ENCODE measurements at regions not wholly inside any gene's neighbourhood (a gene's known extent, or its start where the extent isn't known, plus 50 kb on each side); places are given as distances from the start of the nearest gene placed in this dataset.

DNA sequence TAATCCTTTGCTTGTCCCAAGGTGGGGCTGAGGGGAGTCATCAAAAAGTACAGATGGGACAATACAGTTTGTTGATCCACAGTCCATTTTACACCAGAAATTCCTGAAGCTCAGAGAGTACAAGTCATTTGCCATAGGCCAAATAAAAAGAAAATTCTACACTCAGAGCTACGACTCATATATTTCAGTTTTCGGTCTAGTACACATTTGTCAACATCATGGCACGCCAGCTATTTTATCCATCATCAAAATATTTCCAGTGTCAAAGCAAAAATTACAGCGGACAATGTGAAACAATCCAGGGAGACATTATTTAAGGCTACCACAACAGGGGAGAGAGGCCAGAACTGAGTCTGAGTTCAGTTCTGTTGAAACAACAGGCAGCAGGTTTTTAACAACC is 587.5 kb upstream of the DSEL start:
- DNase-seq (ENCODE audit: low read depth) = no peak

DNA sequence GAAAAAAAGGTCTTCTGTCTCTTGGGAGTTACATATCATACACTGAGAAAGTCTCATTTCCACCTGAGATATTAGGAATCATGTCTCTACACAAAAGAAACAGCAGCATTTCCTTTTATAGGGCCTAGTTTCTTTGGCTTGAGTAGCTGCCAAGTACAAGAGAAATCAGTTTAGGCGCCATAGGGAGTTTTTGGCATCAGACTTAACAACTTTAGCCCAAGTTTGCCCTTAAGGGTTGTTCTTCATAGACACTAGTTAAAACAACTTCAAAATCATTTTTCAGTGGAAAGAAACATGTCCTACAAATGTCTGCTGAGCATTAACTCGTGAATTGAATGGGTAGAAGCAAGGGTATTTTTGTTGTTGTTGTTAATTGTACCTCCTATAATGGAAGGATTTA is 587.0 kb upstream of the DSEL start:
- DNase-seq (ENCODE audit: low read depth) = no peak

DNA sequence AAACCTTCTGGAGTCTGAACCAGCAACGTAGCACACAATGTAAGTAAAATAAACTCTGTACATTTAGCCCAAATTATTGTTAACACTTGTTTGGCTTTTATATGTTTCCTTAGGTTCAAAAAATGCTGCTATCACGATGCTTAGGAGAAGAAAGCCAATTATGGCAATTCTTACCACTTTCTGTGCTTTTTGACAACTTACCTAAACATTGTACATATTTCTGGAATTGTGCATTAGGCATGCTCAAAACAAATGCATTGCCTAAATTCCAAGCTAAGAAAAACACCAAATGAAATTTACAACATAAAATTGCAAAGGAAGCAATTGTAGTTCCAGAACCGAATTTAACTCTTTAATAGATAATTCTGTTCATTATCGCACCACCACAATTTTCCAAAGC is 585.6 kb upstream of the DSEL start:
- DNase-seq (ENCODE audit: low read depth) = no peak

DNA sequence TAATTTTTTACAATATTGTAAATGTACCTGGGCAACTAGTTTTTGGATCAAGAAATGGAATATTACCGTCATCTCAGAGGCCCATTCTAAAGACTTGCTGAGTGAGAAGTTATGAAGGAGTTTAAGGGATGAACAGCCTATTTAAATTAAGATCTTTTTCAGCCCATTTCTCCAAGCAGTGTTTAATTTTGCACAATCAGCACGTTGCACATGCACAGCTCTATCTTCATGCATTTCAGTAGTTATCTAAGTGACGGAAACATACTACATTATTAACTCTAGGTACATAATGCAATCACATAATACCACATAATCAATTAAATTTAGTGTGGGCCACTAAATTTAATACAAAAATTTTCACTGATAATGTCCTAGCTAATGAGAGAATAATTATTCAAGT is 582.1 kb upstream of the DSEL start:
- DNase-seq (ENCODE audit: low read depth) = no peak

DNA sequence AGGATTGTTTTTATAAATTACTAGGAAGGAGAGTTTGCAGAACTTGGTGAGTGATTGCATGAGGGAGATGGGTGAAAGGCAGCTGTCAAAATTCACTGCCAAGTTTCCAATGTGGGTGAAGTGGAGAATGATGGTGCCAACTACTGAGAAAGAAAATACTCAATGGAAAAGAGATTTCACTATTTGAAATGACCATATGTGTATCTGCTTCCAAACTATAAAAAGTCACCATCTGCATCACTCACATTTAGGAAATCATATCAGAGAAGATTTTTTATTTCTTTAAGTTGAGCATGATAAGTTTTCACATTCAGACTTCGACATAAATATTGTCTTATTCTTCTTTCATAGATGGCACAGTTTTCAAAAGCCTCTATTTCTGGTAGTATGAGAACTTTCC is 570.0 kb upstream of the DSEL start:
- DNase-seq (ENCODE audit: low read depth) = no peak

DNA sequence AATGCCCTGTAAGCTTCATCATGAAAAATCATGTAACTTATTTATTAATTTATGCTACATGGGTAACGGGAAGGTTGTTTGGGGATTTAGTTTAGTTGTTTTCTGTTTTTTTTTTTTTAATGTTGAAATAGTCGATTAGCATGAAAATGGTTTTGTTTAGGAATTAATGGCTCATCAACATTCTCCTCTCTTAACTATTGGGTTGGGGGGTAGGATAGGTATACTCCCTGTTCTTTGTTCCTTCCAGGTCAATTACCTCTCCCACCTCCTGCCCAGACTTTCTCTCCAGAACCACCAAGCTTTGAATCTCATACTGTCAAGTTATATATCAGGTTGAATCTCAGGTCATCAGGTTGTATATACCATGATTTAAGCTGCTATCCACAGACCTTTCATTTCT is 568.7 kb upstream of the DSEL start:
- DNase-seq (ENCODE audit: low read depth) = no peak

DNA sequence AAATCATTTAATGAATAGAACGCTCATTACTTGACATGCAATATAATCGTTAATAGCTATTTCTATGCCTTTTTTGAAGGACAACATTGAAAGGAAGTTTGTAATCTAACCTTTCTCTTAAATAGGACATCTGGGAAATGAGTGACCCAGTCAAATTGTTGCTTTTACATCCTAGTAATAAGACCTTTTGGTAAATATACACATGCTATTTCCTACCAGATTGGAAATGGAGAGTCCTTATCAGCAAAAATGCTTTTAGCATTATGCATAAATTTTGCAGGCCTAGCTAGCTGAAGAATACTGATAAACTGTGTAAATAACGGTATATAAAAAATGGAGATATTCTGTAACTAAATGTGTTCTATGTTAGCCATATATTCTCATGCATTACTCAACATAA is 567.3 kb upstream of the DSEL start:
- no peak for DNase-seq (ENCODE audit: low read depth)

DNA sequence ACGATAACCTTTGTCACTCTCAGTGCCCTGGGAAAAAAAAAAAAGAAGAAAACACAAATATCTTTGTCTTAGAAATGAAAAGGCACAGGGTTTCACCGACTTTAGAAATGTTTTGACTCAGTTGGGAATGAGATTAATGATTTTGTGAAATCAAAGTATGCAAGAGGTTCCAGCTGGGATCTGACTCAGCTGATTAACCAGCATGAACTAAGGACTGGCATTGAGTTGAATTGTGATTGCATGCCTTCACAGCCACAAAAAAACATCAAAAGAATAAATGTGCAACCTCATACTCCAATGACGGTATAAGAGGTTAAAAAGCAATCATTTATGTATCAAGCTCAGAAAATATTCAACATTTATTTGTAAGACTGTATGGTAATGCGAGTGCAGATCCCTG is 566.6 kb upstream of the DSEL start:
- DNase-seq (ENCODE audit: low read depth) = peak; percentile 68

DNA sequence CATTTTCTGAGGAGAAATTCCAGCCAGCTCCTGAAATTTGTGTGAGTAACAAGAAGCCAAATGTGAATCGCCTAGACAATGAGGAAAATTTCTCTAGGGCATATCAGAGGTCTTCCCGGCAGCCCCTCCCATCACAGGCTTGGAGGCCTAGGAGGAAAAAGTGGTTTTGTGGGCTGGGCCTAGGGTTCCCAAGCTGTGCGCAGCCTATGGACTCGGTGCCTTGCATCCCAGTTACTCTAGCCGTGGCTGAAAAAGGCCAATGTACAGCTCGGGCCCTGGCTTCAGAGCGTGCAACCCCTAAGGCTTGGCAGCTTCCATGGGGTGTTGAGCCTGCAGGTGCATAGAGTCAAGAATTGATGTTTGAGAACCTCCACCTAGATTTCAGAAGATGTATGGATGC is 556.2 kb upstream of the DSEL start:
- DNase-seq (ENCODE audit: low read depth) = no peak

DNA sequence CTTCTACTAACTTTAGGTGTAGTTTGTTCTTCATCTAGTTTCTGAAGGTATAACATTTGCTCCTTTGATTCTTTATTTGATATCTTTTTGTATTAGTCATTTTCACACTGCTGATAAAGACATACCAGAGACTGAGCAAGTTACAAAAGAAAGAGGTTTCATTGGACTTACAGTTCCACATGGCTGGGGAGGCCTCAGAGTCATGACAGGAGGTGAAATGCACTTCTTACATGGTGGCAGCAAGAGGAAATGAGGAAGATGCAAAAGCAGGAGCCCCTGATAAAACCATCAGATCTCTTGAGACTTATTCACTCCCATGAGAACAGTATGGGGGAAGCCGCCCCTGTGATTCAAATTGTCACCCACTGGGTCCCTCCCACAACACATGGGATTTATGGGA is 544.4 kb upstream of the DSEL start:
- no peak for DNase-seq (ENCODE audit: low read depth)

DNA sequence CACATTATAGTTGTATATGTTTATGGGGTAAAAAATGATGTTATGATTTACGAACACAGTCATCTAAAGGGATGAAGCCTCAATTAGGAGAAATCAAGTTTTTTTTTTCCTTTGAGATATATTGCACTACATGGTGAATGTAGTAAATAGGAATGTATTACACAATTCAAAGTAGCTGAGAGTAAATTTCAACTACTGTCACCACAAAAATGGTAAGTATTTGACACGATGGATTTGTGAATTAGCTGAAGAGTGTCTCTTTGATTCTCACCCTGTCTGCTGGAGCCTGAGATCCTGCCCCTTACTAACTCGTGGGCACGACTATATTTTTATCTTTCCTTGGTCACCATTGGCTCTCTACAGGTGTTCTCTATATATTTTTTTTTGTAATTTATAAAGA is 540.4 kb upstream of the DSEL start:
- no peak for DNase-seq (ENCODE audit: low read depth)

DNA sequence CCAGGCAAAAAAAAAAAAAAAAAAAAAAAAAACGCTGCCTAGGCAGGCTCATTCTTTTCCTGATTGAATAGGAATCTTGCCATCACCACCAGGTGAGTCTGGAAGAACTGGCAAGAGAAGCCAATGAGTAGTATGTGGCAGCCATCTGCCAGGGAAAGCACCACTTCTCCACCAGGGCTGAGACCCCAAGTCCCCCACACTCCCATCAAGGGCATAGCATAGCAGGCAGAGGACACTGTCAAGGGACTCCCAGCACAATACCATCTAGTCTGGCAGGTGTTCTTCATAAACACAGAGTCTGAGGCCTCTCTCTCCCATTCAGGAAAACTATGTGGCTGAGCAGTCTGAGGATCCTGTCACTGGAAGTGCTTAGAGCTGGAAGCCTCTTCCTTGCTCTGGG is 538.1 kb upstream of the DSEL start:
- no peak for DNase-seq (ENCODE audit: low read depth)

DNA sequence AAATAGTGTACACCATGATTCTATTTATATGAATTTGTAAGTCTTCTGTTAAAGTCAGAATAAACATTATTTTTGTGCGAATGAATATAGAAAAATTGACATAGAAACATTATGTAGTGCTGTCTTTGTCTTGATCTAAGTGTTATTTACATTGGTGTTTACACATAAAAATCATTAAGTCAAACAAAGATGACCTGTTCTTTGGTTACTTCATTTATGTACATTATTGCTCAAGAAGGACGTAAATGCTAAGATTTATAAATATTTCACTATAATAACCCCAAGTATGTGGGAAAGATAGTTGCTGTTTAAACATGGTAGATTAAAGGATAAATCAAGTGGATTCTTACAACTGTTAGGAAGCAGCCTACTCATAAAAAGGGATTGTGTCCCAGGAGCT is 536.8 kb upstream of the DSEL start:
- no peak for DNase-seq (ENCODE audit: low read depth)

DNA sequence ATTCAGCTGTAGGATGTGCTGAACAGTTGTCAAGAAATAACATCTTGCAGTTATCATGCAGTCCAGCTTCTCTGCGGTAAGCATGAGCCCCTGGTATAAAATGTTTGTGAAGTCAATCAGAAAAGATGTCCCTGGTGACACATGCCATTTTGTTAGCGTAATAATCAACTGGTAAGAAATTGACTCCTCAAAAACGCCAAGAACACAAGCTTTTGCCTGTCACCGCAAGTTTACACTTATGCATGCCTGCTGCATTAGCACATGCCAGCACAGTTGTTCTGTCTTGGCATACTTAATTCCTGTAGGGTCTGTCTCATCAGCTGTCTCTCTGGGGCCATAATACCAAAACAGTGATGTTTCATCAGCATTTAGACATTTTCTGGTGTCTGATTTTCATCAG is 524.8 kb upstream of the DSEL start:
- no peak for DNase-seq (ENCODE audit: low read depth)

DNA sequence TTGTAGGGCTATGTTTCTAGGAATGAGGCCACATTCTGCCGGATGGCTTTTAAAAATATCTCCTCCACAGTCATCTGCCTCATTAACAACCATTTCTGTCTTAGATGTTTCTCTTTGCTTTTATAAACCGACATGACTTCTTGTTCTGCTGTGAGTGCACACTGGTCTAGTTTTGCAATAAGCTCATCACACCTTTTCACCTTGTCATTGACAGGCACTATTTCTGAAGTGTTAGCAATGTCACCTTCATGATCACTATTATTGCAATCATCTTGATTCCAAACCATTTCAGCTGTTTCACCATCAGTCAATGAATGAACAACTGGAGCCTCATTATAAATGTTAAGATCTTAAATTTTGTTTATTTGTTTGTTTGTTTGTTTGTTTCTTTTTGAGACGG is 523.7 kb upstream of the DSEL start:
- no peak for DNase-seq (ENCODE audit: low read depth)

DNA sequence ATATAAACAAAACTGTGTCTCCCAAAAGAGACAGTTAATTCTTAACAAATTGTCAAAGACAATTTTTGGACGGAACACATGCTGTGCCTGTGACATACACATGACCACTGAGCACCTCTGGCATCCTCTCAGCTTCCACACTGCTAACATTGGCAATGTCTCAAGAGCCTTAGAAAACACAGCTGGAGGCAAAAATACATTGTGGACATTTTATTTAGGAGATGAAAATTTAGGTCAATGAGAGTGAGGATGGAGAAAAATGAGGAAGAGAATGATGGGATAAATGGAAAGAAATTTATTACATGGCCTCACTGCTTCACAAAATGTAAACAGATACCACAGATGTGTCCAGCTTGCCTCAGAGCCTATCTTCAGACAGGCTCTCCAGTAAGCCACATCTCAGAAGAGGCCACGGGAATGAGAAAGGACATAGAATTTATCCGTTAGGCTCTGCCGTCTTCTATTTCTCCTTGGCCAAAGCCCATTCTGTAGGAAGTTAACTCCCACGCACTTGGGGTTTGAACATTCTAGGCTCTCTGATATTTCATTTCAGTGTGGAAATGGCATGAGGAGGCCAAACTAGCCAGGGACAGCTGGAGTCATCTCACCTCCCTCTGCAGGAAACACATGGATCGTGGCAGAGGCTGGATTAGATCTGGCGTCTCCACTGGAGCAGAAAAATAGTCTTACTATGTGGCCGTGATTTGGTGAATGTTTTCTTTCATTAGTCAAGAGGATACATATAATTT is 519.4 kb upstream of the DSEL start:
- DNase-seq (ENCODE audit: low read depth) = no peak

DNA sequence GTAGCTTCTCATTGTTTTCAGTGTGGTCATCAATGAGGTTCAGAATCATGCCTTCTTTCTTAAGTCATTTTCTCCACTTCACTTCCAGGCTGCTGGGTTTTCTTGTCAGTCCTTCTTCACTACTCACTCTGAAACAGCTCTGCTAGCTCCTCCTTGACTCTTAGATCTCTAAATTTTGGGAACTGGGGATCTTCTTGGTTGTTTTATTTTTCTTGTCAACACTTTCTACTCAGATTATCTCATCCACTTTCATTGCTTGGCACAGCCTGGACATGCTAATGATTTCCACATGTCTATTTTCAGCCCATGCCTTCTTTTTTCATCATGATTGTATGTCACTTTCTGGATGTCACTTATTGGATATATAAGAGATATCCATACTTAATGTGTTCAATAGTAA is 517.8 kb upstream of the DSEL start:
- DNase-seq (ENCODE audit: low read depth) = peak; percentile 19

DNA sequence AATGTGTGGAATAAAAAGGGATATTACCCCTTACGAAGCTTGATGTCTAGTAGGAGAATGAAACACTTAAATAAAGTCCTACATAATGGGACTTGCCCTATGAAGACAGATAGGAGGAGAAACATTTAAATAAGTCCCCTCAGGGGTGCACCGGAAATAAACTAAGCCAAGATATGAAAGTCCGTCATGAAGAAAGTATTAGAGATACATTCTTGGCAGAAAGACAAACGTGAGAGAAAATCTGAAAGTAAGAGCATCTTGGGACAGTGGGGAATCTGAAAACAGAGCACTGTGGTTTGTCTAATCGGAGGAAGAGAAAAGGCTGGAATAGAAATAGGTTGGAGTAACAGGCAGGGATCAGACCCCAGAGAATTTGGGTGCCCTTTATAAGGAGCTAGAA is 516.9 kb upstream of the DSEL start:
- DNase-seq (ENCODE audit: low read depth) = no peak

DNA sequence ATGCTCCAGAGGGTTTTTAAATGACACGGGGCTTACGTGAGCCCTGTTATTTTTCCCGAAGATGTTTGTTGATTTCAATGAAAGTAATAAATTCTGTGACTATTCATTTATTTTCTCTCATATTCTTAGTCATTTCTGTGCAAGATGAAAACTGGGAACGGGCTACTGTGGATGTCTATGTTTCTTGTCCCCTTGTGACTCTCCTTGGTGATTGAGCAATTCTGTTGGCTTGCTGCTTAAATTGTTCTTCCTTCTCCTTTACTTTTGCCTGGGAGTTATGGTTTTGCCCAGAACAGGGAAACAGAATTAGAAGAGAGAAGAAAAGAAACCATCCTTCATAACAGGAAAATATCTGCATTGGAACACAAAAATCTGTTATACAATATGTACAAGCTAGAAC is 508.2 kb upstream of the DSEL start:
- DNase-seq (ENCODE audit: low read depth) = peak; percentile 52

DNA sequence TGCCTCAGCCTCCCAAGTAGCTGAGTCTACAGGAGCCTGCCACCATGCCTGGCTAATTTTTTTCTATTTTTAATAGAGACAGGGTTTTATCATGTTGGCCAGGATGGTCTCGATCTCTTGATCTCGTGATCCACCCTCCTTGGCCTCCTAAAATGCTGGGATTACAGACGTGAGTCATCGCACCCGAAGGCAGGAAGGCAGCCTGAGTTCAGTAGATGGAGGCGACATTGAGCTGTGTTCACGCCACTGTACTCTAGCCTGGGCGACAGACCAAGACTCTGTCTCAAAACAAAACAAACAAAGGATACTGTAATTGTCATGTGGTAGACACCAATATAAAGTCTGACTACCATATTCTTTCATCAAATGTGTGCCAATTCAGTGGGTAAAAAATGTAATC is 500.9 kb upstream of the DSEL start:
- DNase-seq (ENCODE audit: low read depth) = no peak

DNA sequence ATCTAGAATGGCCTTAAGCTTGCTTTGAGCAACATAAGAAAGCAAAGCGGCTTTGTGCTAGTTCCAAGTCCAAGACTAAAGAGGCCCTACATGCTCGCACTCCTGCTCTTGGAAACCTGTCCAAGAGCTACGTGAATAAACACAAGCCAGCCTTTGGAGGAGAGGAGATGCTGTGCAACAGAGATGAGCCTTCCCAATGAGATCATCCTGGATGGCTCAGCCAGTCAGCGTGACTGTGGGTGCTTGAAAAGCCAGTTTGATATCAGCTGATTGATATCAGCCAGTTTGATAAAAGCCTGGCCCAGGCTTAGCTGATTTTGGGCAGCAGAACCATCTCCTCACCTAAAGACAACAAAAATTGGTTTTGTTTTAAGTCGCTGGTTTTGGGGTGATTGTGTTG is 481.0 kb upstream of the DSEL start:
- no peak for DNase-seq (ENCODE audit: low read depth)

DNA sequence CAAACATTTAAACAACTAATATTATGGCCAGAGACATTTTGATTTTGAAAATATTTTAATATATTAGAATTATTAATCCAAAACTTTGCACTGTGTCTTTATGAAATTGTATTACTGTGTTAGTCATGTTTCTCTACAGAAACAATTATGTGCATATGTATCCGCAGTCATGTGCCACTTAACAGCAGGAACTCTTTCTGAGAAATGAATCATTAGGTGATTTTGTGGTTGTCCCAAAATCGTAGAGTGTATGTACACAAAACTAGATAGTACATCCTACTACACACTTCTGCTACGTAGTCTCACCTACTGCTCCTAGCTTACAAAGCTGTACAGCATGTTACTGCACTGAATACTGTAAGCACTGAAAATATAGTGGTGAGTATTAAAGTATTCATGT is 479.2 kb upstream of the DSEL start:
- DNase-seq (ENCODE audit: low read depth) = no peak

DNA sequence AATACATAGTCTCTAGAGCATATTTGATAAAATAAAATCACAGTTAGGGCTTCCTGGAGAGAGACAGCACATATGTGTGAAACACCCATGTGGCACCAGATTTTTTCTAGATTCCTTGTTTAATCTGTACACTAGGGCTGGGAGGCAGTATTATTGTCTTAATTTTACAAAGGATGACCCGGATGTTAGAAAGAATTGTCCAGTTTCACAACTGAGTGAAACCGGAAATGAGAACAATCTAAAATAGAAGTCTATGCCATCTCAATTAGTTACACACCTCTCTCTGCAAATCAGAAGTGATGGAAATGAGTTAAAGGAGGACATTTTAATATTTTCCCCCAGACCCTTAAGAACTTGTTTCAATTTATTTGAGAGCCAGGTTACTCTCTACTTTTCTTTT is 463.7 kb upstream of the DSEL start:
- no peak for DNase-seq (ENCODE audit: low read depth)

DNA sequence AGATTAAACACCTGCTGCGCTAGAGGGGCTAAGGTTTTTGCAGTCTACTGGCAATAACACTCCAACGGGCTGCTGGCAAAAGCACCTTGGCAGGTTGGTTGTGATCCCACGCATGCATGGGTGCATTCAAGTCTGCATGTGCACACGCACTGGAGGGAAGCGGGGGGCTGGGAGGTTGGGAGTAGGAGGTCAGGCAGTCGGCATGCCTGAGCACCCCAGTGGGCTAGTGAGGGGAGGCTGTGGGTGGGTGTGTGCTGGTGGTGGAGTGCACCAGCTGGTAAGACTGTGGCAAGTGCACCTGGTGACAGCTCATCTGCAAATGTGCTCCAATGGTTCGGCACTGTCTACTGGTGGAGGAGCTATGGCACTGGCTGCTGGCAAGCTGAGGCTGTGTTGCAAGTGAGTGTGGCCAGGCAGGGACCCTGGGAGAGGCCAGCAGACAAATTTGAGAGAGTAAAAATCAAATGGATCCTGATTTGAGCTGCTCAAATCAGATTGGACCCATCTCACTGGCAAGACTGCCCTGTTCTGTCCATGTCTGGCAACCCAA is 460.6 kb upstream of the DSEL start:
- no peak for DNase-seq (ENCODE audit: low read depth)

DNA sequence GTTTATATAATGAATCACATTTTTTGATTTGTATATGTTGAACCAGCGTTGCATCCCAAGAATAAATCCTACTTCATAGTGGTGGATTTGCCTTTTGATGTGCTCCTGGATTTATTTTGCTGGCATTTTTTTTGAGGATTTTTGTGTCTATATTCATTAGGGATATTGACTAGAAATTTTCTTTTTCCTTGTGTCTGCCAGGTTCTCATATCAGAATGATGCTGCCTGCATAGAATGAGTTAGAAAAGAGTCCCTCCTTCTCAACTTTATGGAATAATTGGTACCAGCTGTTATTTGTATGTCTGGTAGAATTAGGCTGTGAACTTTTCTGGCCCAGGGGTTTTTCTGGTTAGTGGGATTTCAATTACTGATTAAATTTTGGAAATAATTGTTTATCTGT is 457.4 kb upstream of the DSEL start:
- no peak for DNase-seq (ENCODE audit: low read depth)
